WERI-Rb-1 (cell line): ENCODE measurements at regions not wholly inside any gene's neighbourhood (a gene's known extent, or its start where the extent isn't known, plus 50 kb on each side); places are given as distances from the start of the nearest gene placed in this dataset.

ENCODE experiments used
- DNase-seq: peaks from one replicate; pipeline ENCODE4 v3.0.0-alpha.2; 2020
- H3K27ac ChIP-seq: fragments of 250-450 bp; sonication (Bioruptor Pico); 2 replicates; pipeline ENCODE4 v1.5.1; 2020; ENCODE audit warnings: mild to moderate bottlenecking, moderate library complexity
- H3K27me3 ChIP-seq: fragments of 250-450 bp; sonication (Bioruptor Pico); 2 replicates; pipeline ENCODE4 v1.5.1; 2021; ENCODE audit warnings: mild to moderate bottlenecking, low read depth, moderate library complexity; ENCODE audit not compliant: insufficient read depth, severe bottlenecking
- H3K36me3 ChIP-seq: fragments of 250-450 bp; sonication (Bioruptor Pico); 2 replicates; pipeline ENCODE4 v1.5.1; 2020; ENCODE audit warnings: mild to moderate bottlenecking, moderate library complexity
- H3K4me3 ChIP-seq: 2 replicates; pipeline ENCODE4 v1.5.1; 2011; ENCODE audit warnings: low read depth, mild to moderate bottlenecking, control low read depth, low read length
- H3K9me3 ChIP-seq: fragments of 250-450 bp; sonication (Bioruptor Pico); 2 replicates; pipeline ENCODE4 v1.5.1; 2021; ENCODE audit warnings: mild to moderate bottlenecking, moderate library complexity; ENCODE audit not compliant: severe bottlenecking
- TF ChIP-seq, protein P1 (sequence below): IDR thresholded peaks from 2 replicates; pipeline ENCODE4 v1.5.1; 2011; ENCODE audit warnings: low read depth, mild to moderate bottlenecking, control low read depth, inconsistent platforms, low read length

DNA sequence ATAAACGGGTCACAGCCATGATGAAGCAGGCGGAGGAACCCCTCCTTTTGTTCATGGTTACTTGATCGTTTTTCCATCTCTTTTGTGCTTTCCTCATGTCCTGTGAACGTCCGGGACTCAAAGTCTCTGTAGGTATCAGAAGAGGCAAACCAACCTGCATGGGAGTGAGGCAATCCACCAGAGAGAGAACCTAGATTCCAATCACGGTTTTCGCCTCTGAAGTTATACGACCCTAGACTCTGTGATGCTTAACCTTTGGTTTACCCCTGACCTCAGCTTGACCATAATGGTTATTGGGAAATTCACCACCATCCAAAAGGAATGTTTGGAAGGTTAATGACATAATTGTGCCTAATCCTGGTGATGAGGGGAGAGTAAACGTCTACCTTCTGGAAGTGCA, 186.8 kb upstream of the PRICKLE1 start:
- Histone ChIP-seq H3K27me3 (no peaks in the 10 kb centered on the region), H3K4me3 (no peak overlapping the region), H3K27ac (no peak overlapping the region), H3K9me3 (peaks cover 3% of the 10 kb centered on the region), H3K36me3 (no peaks in the 10 kb centered on the region)
- TF ChIP-seq, protein P1, sequence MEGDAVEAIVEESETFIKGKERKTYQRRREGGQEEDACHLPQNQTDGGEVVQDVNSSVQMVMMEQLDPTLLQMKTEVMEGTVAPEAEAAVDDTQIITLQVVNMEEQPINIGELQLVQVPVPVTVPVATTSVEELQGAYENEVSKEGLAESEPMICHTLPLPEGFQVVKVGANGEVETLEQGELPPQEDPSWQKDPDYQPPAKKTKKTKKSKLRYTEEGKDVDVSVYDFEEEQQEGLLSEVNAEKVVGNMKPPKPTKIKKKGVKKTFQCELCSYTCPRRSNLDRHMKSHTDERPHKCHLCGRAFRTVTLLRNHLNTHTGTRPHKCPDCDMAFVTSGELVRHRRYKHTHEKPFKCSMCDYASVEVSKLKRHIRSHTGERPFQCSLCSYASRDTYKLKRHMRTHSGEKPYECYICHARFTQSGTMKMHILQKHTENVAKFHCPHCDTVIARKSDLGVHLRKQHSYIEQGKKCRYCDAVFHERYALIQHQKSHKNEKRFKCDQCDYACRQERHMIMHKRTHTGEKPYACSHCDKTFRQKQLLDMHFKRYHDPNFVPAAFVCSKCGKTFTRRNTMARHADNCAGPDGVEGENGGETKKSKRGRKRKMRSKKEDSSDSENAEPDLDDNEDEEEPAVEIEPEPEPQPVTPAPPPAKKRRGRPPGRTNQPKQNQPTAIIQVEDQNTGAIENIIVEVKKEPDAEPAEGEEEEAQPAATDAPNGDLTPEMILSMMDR: no peak
- no peak for DNase-seq

DNA sequence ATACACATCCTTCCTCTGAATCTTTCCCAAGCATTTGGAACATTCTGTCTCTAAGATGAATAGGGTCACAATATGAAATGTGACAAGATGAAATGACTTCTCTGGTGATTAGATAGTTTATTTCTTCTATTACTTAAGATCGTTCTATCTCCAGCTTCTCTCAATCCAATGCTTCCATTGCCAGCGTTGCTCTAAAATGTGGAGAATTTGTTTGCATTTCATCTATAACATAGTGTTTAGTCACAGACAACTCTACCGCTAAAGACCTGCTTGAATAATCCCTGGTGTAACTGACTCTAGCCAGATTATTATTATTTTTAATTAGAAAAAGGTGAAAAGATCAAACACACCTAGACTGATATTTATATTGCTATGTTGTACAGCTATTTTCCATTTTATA, 184.7 kb upstream of the PRICKLE1 start:
- peaks cover 3% of the 10 kb centered on the region for H3K9me3 ChIP-seq
- no peak overlapping the region for H3K27ac ChIP-seq
- no peak overlapping the region for H3K4me3 ChIP-seq
- TF ChIP-seq, protein P1: no peak
- no peak for DNase-seq
- H3K27me3 ChIP-seq: no peaks in the 10 kb centered on the region
- no peaks in the 10 kb centered on the region for H3K36me3 ChIP-seq

DNA sequence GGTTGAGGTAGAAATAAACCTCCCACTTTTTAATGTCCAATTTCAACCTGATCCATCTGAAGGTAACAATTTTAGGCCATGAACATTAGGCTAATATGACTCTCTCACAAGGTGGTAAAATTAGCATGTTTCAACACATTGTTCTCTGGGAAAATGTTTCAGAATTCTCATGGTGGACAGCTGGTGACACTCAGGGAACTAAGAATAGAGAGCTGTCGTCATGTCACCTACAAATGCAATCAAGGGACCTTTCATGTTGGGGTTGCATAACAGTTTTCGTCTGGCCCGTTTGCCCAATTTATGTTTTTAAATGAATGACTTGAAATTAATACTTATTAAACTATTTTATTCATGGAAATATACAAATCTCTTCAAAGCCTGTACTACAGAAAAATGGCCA, 180.7 kb upstream of the PRICKLE1 start:
- Histone ChIP-seq H3K4me3 (no peak overlapping the region), H3K27me3 (no peaks in the 10 kb centered on the region), H3K9me3 (peaks cover 3% of the 10 kb centered on the region), H3K36me3 (no peaks in the 10 kb centered on the region), H3K27ac (no peak overlapping the region)
- TF ChIP-seq, protein P1: no peak
- no peak for DNase-seq

DNA sequence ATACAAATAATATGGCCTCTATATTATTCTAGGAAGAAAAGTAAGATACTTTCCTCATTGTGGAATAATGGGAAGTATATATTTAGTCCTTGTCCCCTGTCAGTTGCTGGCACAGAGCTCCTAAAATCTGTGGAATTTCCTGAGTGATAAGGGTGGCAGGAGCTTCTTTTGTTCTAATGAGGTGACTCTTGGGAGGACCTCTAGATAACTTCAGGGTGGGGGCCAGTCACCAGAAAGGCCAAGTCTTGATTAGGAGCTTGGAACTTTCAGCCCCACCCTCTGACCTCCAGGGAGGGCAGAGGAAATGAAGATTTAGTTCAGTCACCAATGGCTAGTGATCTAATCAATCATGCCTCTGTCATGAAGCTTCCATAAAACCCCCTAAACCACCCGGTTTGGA, 179.9 kb upstream of the PRICKLE1 start:
- no peak for DNase-seq

DNA sequence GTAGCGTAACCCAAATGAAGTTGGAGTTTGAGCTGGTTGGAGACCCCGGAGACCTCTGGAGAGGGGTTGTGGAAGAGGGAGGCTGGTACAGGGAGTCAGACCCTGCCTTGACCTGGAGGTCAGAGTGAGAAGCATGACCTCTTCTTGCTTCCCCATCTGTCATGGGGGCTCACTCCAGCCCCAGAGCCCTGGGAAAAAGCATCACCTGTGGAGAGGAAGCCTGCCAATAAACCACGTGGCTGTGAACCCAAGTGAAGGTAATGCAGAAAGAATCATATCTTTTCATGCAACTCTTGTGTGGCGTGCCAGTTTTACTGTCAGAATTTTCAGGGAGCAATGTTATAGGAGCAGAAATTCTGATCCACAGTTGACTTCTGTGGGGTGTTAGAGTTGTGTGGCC, 178.5 kb upstream of the PRICKLE1 start:
- DNase-seq: no peak
- TF ChIP-seq, protein P1: no peak
- Histone ChIP-seq H3K4me3 (no peak overlapping the region), H3K36me3 (no peaks in the 10 kb centered on the region), H3K9me3 (peaks cover 3% of the 10 kb centered on the region), H3K27ac (no peak overlapping the region), H3K27me3 (no peaks in the 10 kb centered on the region)

More for the DNA sequence above, 179.9 kb upstream of the PRICKLE1 start:
- Histone ChIP-seq H3K27ac (no peak overlapping the region), H3K9me3 (peaks cover 3% of the 10 kb centered on the region), H3K36me3 (no peaks in the 10 kb centered on the region), H3K4me3 (no peak overlapping the region), H3K27me3 (no peaks in the 10 kb centered on the region)
- TF ChIP-seq, protein P1: no peak

DNA sequence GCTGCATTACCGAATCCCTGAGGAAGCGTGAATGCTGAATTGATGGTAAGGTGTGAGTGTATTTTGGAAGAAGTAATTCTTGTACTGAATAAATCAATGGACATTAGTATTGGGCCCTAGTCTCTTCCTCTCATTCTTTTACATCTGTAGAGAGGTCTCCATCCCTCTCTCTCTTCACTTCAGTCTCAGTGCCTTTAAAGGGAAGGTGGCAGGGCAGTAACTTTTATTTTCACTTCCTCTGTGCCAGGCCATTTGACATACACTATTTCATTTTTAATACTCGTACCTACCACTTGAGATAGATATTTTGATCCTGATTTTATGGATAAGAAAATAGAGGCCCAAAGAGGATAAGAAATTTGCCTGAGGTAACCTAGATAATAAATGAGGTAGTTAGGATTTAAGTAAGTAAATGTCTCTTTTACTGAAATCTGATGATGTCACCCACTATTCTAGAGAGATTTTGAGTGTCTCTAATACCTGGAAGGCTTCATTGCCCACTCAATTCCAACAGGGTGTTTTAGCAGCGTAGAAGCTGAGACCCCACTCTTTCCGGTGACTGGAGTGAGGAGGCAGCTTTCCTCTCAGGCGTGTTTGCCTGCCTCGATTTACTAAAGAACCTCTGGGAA, 177.9 kb upstream of the PRICKLE1 start:
- Histone ChIP-seq H3K27me3 (no peaks in the 10 kb centered on the region), H3K36me3 (no peaks in the 10 kb centered on the region), H3K27ac (no peak overlapping the region), H3K4me3 (no peak overlapping the region), H3K9me3 (peaks cover 2% of the 10 kb centered on the region)
- no peak for DNase-seq
- TF ChIP-seq, protein P1: no peak
